H1 (cell line): ENCODE measurements at regions not wholly inside any gene's neighbourhood (a gene's known extent, or its start where the extent isn't known, plus 50 kb on each side); places are given as distances from the start of the nearest gene placed in this dataset.
"Not testable (repeated sequence)": the region's sequence is repeated elsewhere in the genome, so short reads cannot be mapped to it uniquely, and the experiment has no call there.

ENCODE experiments used
- CTCF ChIA-PET: fragments of 300-600 bp; sonication (Branson Sonifier 250); formaldehyde crosslinking; loops from one replicate; lab custom pipeline; 2021; ENCODE audit not compliant: partially characterized antibody; lab: Charles Lee
- POLR2A ChIA-PET: fragments of 300-600 bp; sonication (Branson Sonifier 250); formaldehyde crosslinking; loops from one replicate; lab custom pipeline; 2021; ENCODE audit warnings: inconsistent platforms; ENCODE audit not compliant: partially characterized antibody; lab: Charles Lee
- DNase-seq, 2 experiments: peaks; one replicate each; pipeline versions ENCODE4 v3.0.0 to v3.0.0-alpha.2; 2010 to 2022; ENCODE audit warnings: low spot score in 2 of 2, low read depth in 1 of 2, mixed read lengths in 1 of 2
- FAIRE-seq: peaks from 2 replicates; lab custom pipeline; 2011; peaks lifted over from hg19 to GRCh38; lab: Jason Lieb, UNC
- H2AFZ ChIP-seq: 2 replicates; pipeline ENCODE4 v1.8.1; 2012; ENCODE audit warnings: low read length, inconsistent platforms
- H2AK5ac ChIP-seq: 2 replicates; pipeline ENCODE4 v1.6.1; 2013; ENCODE audit warnings: low read depth, low read length
- H2BK120ac ChIP-seq: replicated peaks from 2 replicates; pipeline ENCODE3; 2013; ENCODE audit warnings: low read depth, low read length, inconsistent platforms
- H2BK12ac ChIP-seq: 2 replicates; pipeline ENCODE4 v1.6.1; 2013; ENCODE audit warnings: low read depth, low read length
- H2BK15ac ChIP-seq: 2 replicates; pipeline ENCODE4 v1.6.1; 2013; ENCODE audit warnings: low read length
- H2BK20ac ChIP-seq: 2 replicates; pipeline ENCODE4 v1.6.1; 2013; ENCODE audit warnings: low read length
- H2BK5ac ChIP-seq: 2 replicates; pipeline ENCODE4 v1.6.1; 2013; ENCODE audit warnings: low read depth, low read length
- H3K14ac ChIP-seq: 2 replicates; pipeline ENCODE4 v1.6.1; 2013; ENCODE audit warnings: inconsistent platforms; ENCODE audit not compliant: insufficient read length
- H3K18ac ChIP-seq: 2 replicates; pipeline ENCODE4 v1.6.1; 2013; ENCODE audit warnings: low read length; ENCODE audit errors: extremely low read depth
- H3K23ac ChIP-seq: 2 replicates; pipeline ENCODE4 v1.6.1; 2013; ENCODE audit warnings: inconsistent platforms; ENCODE audit not compliant: insufficient read length
- H3K23me2 ChIP-seq: 2 replicates; pipeline ENCODE4 v1.6.1; 2013; ENCODE audit warnings: low read depth, low read length
- H3K27ac ChIP-seq: 2 replicates; pipeline ENCODE4 v1.6.1; 2011; ENCODE audit warnings: low read depth, low read length, inconsistent platforms
- H3K27me3 ChIP-seq, 4 experiments: replicated peaks in 1 of 4; 1 replicate in 1 of 4; 2 replicates in 3 of 4; pipeline versions ENCODE4 v1.6.1 to v1.8.1; 2011 to 2013; ENCODE audit warnings: low read length in 3 of 4, mild to moderate bottlenecking in 3 of 4, inconsistent platforms in 2 of 4, mixed read lengths in 2 of 4, moderate library complexity in 1 of 4; ENCODE audit not compliant: control insufficient read depth in 3 of 4, insufficient read depth in 3 of 4; ENCODE audit errors: extremely low read depth in 1 of 4
- H3K36me3 ChIP-seq, 4 experiments: 2 replicates each; pipeline versions ENCODE4 v1.6.1 to v1.8.1; 2011 to 2013; ENCODE audit warnings: mild to moderate bottlenecking in 4 of 4, low read length in 3 of 4, moderate library complexity in 2 of 4, control low read depth in 1 of 4, inconsistent platforms in 1 of 4; ENCODE audit not compliant: insufficient read depth in 4 of 4, control insufficient read depth in 2 of 4
- H3K4ac ChIP-seq: replicated peaks from 2 replicates; pipeline ENCODE3; 2013; ENCODE audit warnings: low read length, low read depth, mixed read lengths, inconsistent platforms; ENCODE audit not compliant: insufficient read length
- H3K4me1 ChIP-seq, 4 experiments: replicated peaks in 1 of 4; 1 replicate in 1 of 4; 2 replicates in 3 of 4; pipeline versions ENCODE4 v1.6.1 to v1.8.1; 2011 to 2013; ENCODE audit warnings: low read length in 3 of 4, inconsistent platforms in 2 of 4, mixed read lengths in 1 of 4; ENCODE audit not compliant: insufficient read depth in 4 of 4, control insufficient read depth in 3 of 4
- H3K4me2 ChIP-seq, 2 experiments: 2 replicates each; pipeline versions ENCODE4 v1.6.1 to v1.8.1; 2011 to 2013; ENCODE audit warnings: low read depth in 2 of 2, low read length in 2 of 2, control low read depth in 1 of 2, inconsistent platforms in 1 of 2, mild to moderate bottlenecking in 1 of 2; ENCODE audit not compliant: insufficient read depth in 1 of 2
- H3K4me3 ChIP-seq, 4 experiments: fragments of 200-600, 300-600 bp in 1 of 4; sonication (generic), shearing (Covaris generic), sonication (Bioruptor Twin) in 1 of 4; 2 replicates each; pipeline versions ENCODE4 v1.5.1 to v1.8.1; 2011 to 2016; ENCODE audit warnings: low read length in 4 of 4, low read depth in 3 of 4, control low read depth in 2 of 4, inconsistent platforms in 2 of 4, mild to moderate bottlenecking in 2 of 4, mixed read lengths in 1 of 4, moderate library complexity in 1 of 4; ENCODE audit not compliant: insufficient read depth in 2 of 4; ENCODE audit errors: extremely low read depth in 1 of 4
- H3K56ac ChIP-seq: replicated peaks from 2 replicates; pipeline ENCODE3; 2013; ENCODE audit warnings: low read depth, mild to moderate bottlenecking, mixed read lengths, low read length, inconsistent platforms; ENCODE audit not compliant: insufficient read length
- H3K79me1 ChIP-seq: 2 replicates; pipeline ENCODE4 v1.6.1; 2013; ENCODE audit warnings: low read depth, low read length, control low read depth
- H3K79me2 ChIP-seq, 2 experiments: 2 replicates each; pipeline versions ENCODE4 v1.6.1 to v1.8.1; 2012 to 2013; ENCODE audit warnings: low read length in 2 of 2, mild to moderate bottlenecking in 2 of 2, inconsistent platforms in 1 of 2; ENCODE audit not compliant: insufficient read depth in 2 of 2, control insufficient read depth in 1 of 2
- H3K9ac ChIP-seq, 4 experiments: replicated peaks in 1 of 4; 1 replicate in 1 of 4; 2 replicates in 3 of 4; pipeline versions ENCODE4 v1.6.1 to v1.8.1; 2011 to 2013; ENCODE audit warnings: low read depth in 3 of 4, low read length in 3 of 4, control low read depth in 2 of 4, mild to moderate bottlenecking in 2 of 4, moderate library complexity in 2 of 4, inconsistent platforms in 1 of 4; ENCODE audit errors: extremely low read depth in 1 of 4
- H3K9me3 ChIP-seq, 2 experiments: 2 replicates each; pipeline versions ENCODE4 v1.6.1 to v1.8.1; 2012 to 2013; ENCODE audit warnings: mild to moderate bottlenecking in 2 of 2, moderate library complexity in 2 of 2, control low read depth in 1 of 2, inconsistent platforms in 1 of 2, low read depth in 1 of 2, low read length in 1 of 2, mixed read lengths in 1 of 2; ENCODE audit not compliant: insufficient read depth in 2 of 2
- H4K20me1 ChIP-seq, 2 experiments: replicated peaks in 1 of 2; 2 replicates each; pipeline versions ENCODE3 to v1.8.1; 2011 to 2013; ENCODE audit warnings: inconsistent platforms in 2 of 2, low read length in 2 of 2, mild to moderate bottlenecking in 1 of 2; ENCODE audit not compliant: insufficient read depth in 2 of 2, control insufficient read depth in 1 of 2
- H4K5ac ChIP-seq: 2 replicates; pipeline ENCODE4 v1.6.1; 2013; ENCODE audit warnings: low read length, low read depth, mixed read lengths, inconsistent platforms; ENCODE audit not compliant: insufficient read length
- H4K8ac ChIP-seq: 2 replicates; pipeline ENCODE4 v1.8.0; 2013; ENCODE audit warnings: mild to moderate bottlenecking, moderate library complexity, low read length, inconsistent platforms; ENCODE audit not compliant: insufficient read depth; ENCODE audit errors: extremely low read depth
- H4K91ac ChIP-seq: replicated peaks from 2 replicates; pipeline ENCODE3; 2013; ENCODE audit warnings: low read length, mixed read lengths, inconsistent platforms; ENCODE audit not compliant: insufficient read length
- RBBP5 ChIP-seq: IDR thresholded peaks from 2 replicates; pipeline ENCODE4 v1.7.1; 2012; ENCODE audit warnings: low read depth, mild to moderate bottlenecking, inconsistent platforms, low read length, moderate library complexity, borderline replicate concordance
- SP1 ChIP-seq: IDR thresholded peaks from 2 replicates; pipeline ENCODE4 v1.6.1; 2011; ENCODE audit warnings: low read depth, low read length
- TBP ChIP-seq: IDR thresholded peaks from 2 replicates; pipeline ENCODE4 v1.6.1; 2011; ENCODE audit warnings: low read depth, low read length, improper control_type of control experiment
- WGBS, 2 experiments: shearing (Covaris generic) in 1 of 2; methylation state at CpG; one replicate each; pipeline versions ENCODE4 v1.1.6 to v1.1.7; 2013 to 2015; ENCODE audit warnings: low lambda C conversion rate in 2 of 2, mixed read lengths in 2 of 2, inconsistent platforms in 1 of 2, low coverage in 1 of 2, missing lambda C conversion rate in 1 of 2; ENCODE audit not compliant: insufficient replicate concordance in 2 of 2, insufficient coverage in 1 of 2, insufficient read length in 1 of 2; ENCODE audit errors: extremely low coverage in 1 of 2, missing lambda C conversion rate in 1 of 2; 5-methylcytosine and 5-hydroxymethylcytosine counted together

GRCh38 chr2:180692322-180692721 is 288.1 kb upstream of the UBE2E3 start:
- no peak overlapping the region for H3K18ac ChIP-seq
- no peaks in the 10 kb centered on the region for H3K9me3 ChIP-seq
- H2BK15ac ChIP-seq: no peak overlapping the region
- no peak overlapping the region for H2BK120ac ChIP-seq
- no peaks in the 10 kb centered on the region for H3K79me2 ChIP-seq
- no peak overlapping the region for H4K5ac ChIP-seq
- no peak overlapping the region for H2BK20ac ChIP-seq
- H3K4me2 ChIP-seq: no peak overlapping the region
- no peaks in the 10 kb centered on the region for H3K79me1 ChIP-seq
- no peaks in the 10 kb centered on the region for H3K23me2 ChIP-seq
- H3K56ac ChIP-seq: no peak overlapping the region
- H4K20me1 ChIP-seq: no peaks in the 10 kb centered on the region
- 99% methylated on average over 7 of the region's 7 CpGs; no CpG with 5 or more reads in 1 of the 2 experiments for WGBS, 2 experiments
- H3K27me3 ChIP-seq: no peaks in the 10 kb centered on the region
- CTCF ChIA-PET: no interaction called here
- no peak overlapping the region for H4K8ac ChIP-seq
- POLR2A ChIA-PET: no interaction called here
- no peak overlapping the region for H3K14ac ChIP-seq
- no peak overlapping the region for H2AK5ac ChIP-seq
- H2BK5ac ChIP-seq: no peak overlapping the region
- no peak overlapping the region for H3K9ac ChIP-seq
- FAIRE-seq: no peak
- TF ChIP-seq SP1: no peak
- no peak for TF ChIP-seq TBP
- no peak for TF ChIP-seq RBBP5
- H3K23ac ChIP-seq: no peak overlapping the region
- no peaks in the 10 kb centered on the region for H3K36me3 ChIP-seq
- no peak overlapping the region for H3K4ac ChIP-seq
- no peaks in the 10 kb centered on the region for H3K4me1 ChIP-seq
- no peak overlapping the region for H2AFZ ChIP-seq
- H2BK12ac ChIP-seq: no peak overlapping the region
- no peak for DNase-seq
- H4K91ac ChIP-seq: no peak overlapping the region
- no peak overlapping the region for H3K27ac ChIP-seq
- H3K4me3 ChIP-seq: no peak overlapping the region

DNA sequence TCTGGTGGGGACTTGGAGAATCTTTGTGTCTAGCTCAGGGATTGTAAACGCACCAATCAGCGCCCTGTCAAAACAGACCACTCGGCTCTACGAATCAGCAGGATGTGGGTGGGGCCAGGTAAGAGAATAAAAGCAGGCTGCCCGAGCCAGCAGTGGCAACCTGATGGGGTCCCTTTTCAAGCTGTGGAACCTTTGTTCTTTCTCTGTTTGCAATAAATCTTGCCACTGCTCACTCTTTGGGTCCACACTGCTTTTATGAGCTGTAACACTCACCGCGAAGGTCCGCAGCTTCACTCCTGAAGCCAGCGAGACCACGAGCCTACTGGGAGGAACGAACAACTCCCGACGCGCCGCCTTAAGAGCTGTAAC is 288.6 kb upstream of the UBE2E3 start:
- H2BK5ac ChIP-seq, H4K20me1 ChIP-seq, H4K5ac ChIP-seq, H3K23me2 ChIP-seq, H3K27me3 ChIP-seq, H3K4me2 ChIP-seq, H4K91ac ChIP-seq, H3K23ac ChIP-seq, H3K79me2 ChIP-seq, DNase-seq, H3K9ac ChIP-seq, H3K14ac ChIP-seq, CTCF ChIA-PET, H2AK5ac ChIP-seq, H3K79me1 ChIP-seq, H3K4me3 ChIP-seq, H3K36me3 ChIP-seq, H2AFZ ChIP-seq, H2BK12ac ChIP-seq, H2BK20ac ChIP-seq, H3K4ac ChIP-seq, POLR2A ChIA-PET, H3K4me1 ChIP-seq, H3K18ac ChIP-seq, H2BK120ac ChIP-seq, H3K27ac ChIP-seq, FAIRE-seq, H3K56ac ChIP-seq, H3K9me3 ChIP-seq, H4K8ac ChIP-seq, H2BK15ac ChIP-seq: not testable (repeated sequence)
- 94% methylated on average over 10 of the region's 15 CpGs; no CpG with 5 or more reads in 1 of the 2 experiments for WGBS, 2 experiments
